ENCODE measurements at regions not wholly inside any gene's neighbourhood (a gene's known extent, or its start where the extent isn't known, plus 50 kb on each side); places are given as distances from the start of the nearest gene placed in this dataset.
"Not testable (repeated sequence)": the region's sequence is repeated elsewhere in the genome, so short reads cannot be mapped to it uniquely, and the experiment has no call there.

DNA sequence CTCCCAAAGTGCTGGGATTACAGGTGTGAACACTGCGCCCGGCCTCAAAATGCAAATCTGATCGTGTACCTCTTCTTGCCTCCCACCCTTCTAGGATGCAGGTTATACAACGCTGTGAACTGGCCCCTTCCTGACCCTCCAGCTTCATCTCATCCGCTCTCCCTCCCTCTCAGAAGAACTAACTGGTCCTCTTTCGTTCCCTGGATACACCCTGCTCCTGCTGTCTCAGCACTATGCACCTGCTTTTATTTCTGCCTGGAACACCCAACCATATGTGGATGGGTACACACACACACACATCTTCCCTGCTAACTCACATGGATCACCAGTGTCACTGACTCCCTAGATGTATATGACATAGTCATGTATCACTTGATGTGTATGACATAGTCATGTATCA is 56.1 kb upstream of the VASH1 start:
- POLR2A ChIA-PET: no interaction called here
- H3K9me3 Mint-ChIP-seq: no peaks in the 10 kb centered on the region
- no peak for ATAC-seq
- H3K27ac Mint-ChIP-seq: no peak overlapping the region
- no peaks in the 10 kb centered on the region for H3K4me1 Mint-ChIP-seq (ENCODE audit: low read depth)
- TF ChIP-seq, protein P1, sequence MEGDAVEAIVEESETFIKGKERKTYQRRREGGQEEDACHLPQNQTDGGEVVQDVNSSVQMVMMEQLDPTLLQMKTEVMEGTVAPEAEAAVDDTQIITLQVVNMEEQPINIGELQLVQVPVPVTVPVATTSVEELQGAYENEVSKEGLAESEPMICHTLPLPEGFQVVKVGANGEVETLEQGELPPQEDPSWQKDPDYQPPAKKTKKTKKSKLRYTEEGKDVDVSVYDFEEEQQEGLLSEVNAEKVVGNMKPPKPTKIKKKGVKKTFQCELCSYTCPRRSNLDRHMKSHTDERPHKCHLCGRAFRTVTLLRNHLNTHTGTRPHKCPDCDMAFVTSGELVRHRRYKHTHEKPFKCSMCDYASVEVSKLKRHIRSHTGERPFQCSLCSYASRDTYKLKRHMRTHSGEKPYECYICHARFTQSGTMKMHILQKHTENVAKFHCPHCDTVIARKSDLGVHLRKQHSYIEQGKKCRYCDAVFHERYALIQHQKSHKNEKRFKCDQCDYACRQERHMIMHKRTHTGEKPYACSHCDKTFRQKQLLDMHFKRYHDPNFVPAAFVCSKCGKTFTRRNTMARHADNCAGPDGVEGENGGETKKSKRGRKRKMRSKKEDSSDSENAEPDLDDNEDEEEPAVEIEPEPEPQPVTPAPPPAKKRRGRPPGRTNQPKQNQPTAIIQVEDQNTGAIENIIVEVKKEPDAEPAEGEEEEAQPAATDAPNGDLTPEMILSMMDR (IDR thresholded peaks at IDR 0.05): no peak
- DNase-seq: no peak
- no peaks in the 10 kb centered on the region for H3K36me3 Mint-ChIP-seq (ENCODE audit: low read depth)
- intact Hi-C loops (cut with micrococcal nuclease): no loop called here
- CTCF ChIA-PET: interaction anchor here (1.5 kb wide), 1 partner anchor 10 kb away, joined by 5 read pairs; no protein-coding TSS in a partner anchor
- H3K27me3 Mint-ChIP-seq: peaks cover 4% of the 10 kb centered on the region
- no peak overlapping the region for H3K4me3 Mint-ChIP-seq

- ATAC-seq; H3K4me1 Mint-ChIP-seq (ENCODE audit: low read depth); intact Hi-C loops (cut with micrococcal nuclease); H3K27ac Mint-ChIP-seq; H3K27me3 Mint-ChIP-seq; H3K36me3 Mint-ChIP-seq (ENCODE audit: low read depth); H3K9me3 Mint-ChIP-seq; DNase-seq; H3K4me3 Mint-ChIP-seq; POLR2A ChIA-PET: not testable (repeated sequence)
- CTCF ChIA-PET: interaction anchor here (0.8 to 1.5 kb wide), 5 partner anchors 9 to 364 kb away, joined by 3 to 5 read pairs (median 4); no protein-coding TSS in a partner anchor
Observed at GRCh38 chr14:76706207-76706606, 55.1 kb upstream of the VASH1 start.

GRCh38 chr14:76706811-76707210 is 54.5 kb upstream of the VASH1 start:
- CTCF ChIA-PET: interaction anchor here (0.8 to 7.3 kb wide), 2 partner anchors 79 to 364 kb away, joined by 4 to 116 read pairs; no protein-coding TSS in a partner anchor
- POLR2A ChIA-PET: no interaction called here
- TF ChIP-seq, protein P1 (IDR thresholded peaks at IDR 0.05): no peak
- DNase-seq (no peak), ATAC-seq (no peak)
- intact Hi-C loops (cut with micrococcal nuclease): no loop called here
- H3K27me3 Mint-ChIP-seq: peaks cover 5% of the 10 kb centered on the region
- H3K27ac Mint-ChIP-seq: no peak overlapping the region
- H3K9me3 Mint-ChIP-seq: no peaks in the 10 kb centered on the region
- H3K4me3 Mint-ChIP-seq: no peak overlapping the region
- H3K36me3 Mint-ChIP-seq (ENCODE audit: low read depth): no peaks in the 10 kb centered on the region
- no peaks in the 10 kb centered on the region for H3K4me1 Mint-ChIP-seq (ENCODE audit: low read depth)

DNA sequence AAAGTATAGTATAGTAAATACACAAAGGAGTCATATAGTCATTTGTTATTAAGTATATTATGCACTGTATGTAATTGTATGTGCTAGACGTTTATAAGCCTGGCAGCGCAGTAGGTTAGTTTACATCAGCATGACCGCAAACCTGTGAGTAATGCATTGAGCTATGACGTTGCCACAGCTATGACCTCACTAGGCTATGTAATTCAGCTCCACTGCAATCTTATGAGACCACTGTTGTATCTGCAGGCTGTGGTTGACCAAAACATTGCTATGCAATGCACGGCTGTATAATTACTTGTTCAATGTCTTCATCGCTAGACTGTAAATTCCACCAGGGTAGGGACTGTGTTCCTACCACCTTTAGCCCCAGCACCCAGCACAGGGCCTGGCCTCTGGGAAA is 53.2 kb upstream of the VASH1 start:
- TF ChIP-seq, protein P1 (IDR thresholded peaks at IDR 0.05): no peak
- CTCF ChIA-PET: interaction anchor here (1.0 to 7.3 kb wide), 3 partner anchors 11 to 77 kb away, joined by 4 to 116 read pairs (median 22); no protein-coding TSS in a partner anchor
- POLR2A ChIA-PET: interaction anchor here (1.1 kb wide), 1 partner anchor 8 kb away, joined by 4 read pairs; no protein-coding TSS in a partner anchor
- no peaks in the 10 kb centered on the region for H3K4me1 Mint-ChIP-seq (ENCODE audit: low read depth)
- no peak for ATAC-seq
- intact Hi-C loops (cut with micrococcal nuclease): no loop called here
- H3K27ac Mint-ChIP-seq: no peak overlapping the region
- peaks cover 5% of the 10 kb centered on the region for H3K27me3 Mint-ChIP-seq
- H3K36me3 Mint-ChIP-seq (ENCODE audit: low read depth): no peaks in the 10 kb centered on the region
- no peaks in the 10 kb centered on the region for H3K9me3 Mint-ChIP-seq
- no peak overlapping the region for H3K4me3 Mint-ChIP-seq
- DNase-seq: no peak

DNA sequence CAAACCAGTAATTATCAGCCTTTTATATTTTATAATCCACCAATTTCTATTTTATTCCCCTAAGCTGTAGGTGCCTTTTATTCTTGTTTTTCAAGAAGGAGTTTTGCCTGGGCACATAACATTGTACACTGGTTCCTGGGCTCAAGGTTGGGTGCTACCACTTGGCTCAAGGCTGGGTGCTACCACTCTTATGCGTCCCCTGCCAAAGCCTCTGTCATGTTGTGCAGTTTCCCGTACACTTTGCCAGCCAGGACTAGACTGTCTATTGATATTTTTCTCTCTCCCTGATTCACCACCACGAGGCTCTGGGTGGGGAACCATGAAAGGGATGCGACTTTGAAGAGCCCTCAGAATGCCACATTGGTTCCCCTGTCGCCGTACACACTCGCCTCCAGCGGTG is 52.5 kb upstream of the VASH1 start:
- ChIA-PET CTCF (interaction anchor here (1.3 to 7.3 kb wide), 8 partner anchors 12 to 382 kb away, joined by 3 to 116 read pairs (median 8); no protein-coding TSS in a partner anchor), POLR2A (no interaction called here)
- no peak overlapping the region for H3K4me3 Mint-ChIP-seq
- ATAC-seq: no peak
- no peaks in the 10 kb centered on the region for H3K9me3 Mint-ChIP-seq
- no peaks in the 10 kb centered on the region for H3K36me3 Mint-ChIP-seq (ENCODE audit: low read depth)
- intact Hi-C loops (cut with micrococcal nuclease): no loop called here
- no peak for DNase-seq
- no peaks in the 10 kb centered on the region for H3K4me1 Mint-ChIP-seq (ENCODE audit: low read depth)
- H3K27me3 Mint-ChIP-seq: peaks cover 8% of the 10 kb centered on the region
- TF ChIP-seq, protein P1 (IDR thresholded peaks at IDR 0.05): no peak
- no peak overlapping the region for H3K27ac Mint-ChIP-seq
